Thyroid gland (tissue), 4 donors: ENCODE measurements at regions not wholly inside any gene's neighbourhood (a gene's known extent, or its start where the extent isn't known, plus 50 kb on each side); places are given as distances from the start of the nearest gene placed in this dataset.

Source experiments
- POLR2A ChIP-seq, 2 donors: fragments of 450-650 bp; IDR thresholded peaks; one replicate each; pipeline ENCODE4 v1.6.1; 2017; ENCODE audit warnings: antibody characterized with exemption in 2 of 2, mild to moderate bottlenecking in 2 of 2, moderate library complexity in 1 of 2
- TF ChIP-seq, protein P1 (sequence below), 6 experiments: fragments of 200-600 bp in 3 of 6; fragments of 450-650 bp in 3 of 6; sonication (generic) in 3 of 6; IDR thresholded peaks; one replicate each; pipeline ENCODE4 v1.5.1; 2016 to 2019; ENCODE audit warnings: antibody characterized with exemption in 6 of 6, mild to moderate bottlenecking in 2 of 6, inconsistent platforms in 1 of 6, moderate library complexity in 1 of 6

DNA sequence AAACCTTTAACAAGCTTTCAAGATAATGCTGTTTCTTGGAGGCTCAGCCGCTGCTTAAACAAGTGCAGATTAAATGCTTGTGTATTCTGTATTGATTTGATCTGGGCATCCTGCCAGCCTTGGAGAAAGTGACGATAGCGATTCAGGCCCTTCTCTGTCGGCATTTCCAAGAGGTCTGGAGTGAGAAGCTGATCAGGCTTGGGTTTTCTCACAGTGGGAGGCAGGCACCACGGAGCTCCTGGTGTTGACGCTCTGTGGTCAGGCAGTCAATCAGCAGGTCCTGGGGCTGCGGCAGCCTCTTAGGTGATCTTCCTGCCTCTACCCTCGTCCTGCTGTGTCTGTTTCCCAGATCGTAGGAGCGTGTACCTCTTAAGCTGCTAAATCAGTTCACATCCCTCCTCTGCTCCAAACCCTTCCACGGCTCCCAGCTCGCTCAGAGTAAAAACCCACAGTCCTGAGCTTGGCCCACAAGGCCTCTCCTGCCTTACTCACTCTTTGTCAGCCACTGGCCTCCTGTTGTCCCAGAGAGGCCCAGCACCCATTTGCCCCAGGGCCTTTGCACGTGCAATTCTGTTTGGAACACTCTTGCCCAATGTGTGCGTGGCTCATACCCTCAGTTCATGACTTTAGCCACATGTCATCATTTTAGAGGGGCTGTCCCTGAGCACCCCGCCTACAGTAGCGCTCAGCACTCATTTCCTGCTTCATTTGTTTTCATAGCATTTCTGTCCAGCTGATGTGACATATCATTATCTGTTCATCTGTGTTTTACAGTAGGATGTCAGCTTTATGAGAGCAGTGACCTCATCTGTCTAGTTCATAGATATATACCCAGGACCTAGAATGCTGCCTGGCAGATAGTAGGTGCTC is 155.4 kb downstream of the AACS start:
- TF ChIP-seq, protein P1, sequence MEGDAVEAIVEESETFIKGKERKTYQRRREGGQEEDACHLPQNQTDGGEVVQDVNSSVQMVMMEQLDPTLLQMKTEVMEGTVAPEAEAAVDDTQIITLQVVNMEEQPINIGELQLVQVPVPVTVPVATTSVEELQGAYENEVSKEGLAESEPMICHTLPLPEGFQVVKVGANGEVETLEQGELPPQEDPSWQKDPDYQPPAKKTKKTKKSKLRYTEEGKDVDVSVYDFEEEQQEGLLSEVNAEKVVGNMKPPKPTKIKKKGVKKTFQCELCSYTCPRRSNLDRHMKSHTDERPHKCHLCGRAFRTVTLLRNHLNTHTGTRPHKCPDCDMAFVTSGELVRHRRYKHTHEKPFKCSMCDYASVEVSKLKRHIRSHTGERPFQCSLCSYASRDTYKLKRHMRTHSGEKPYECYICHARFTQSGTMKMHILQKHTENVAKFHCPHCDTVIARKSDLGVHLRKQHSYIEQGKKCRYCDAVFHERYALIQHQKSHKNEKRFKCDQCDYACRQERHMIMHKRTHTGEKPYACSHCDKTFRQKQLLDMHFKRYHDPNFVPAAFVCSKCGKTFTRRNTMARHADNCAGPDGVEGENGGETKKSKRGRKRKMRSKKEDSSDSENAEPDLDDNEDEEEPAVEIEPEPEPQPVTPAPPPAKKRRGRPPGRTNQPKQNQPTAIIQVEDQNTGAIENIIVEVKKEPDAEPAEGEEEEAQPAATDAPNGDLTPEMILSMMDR (IDR thresholded peaks at IDR 0.05) = no peak
- TF ChIP-seq POLR2A (IDR thresholded peaks at IDR 0.05) = no peak
